Left lung (tissue), 4 donors: ENCODE measurements at regions not wholly inside any gene's neighbourhood (a gene's known extent, or its start where the extent isn't known, plus 50 kb on each side); places are given as distances from the start of the nearest gene placed in this dataset.

Source experiments
- ATAC-seq: fragments of 200-7000 bp; cut with Tn5 transposase; one replicate; pipeline ENCODE4 v1.9.1; 2020; ENCODE audit warnings: moderate library complexity
- DNase-seq, 4 donors: peaks; one replicate each; pipeline ENCODE4 v3.0.0-alpha.2; 2013 to 2020
- H3K27ac ChIP-seq, 2 donors: fragments of 200-600 bp; sonication (generic) in 1 of 2; one replicate each; pipeline versions ENCODE4 v1.5.0 to v1.8.0; 2020 to 2021
- H3K27me3 ChIP-seq, 2 donors: fragments of 200-600 bp; sonication (generic) in 1 of 2; one replicate each; pipeline versions ENCODE4 v1.5.0 to v1.8.0; 2020 to 2021
- H3K36me3 ChIP-seq, 2 donors: fragments of 200-600 bp; sonication (generic) in 1 of 2; one replicate each; pipeline versions ENCODE4 v1.5.0 to v1.8.0; 2020 to 2021
- H3K4me1 ChIP-seq, 2 donors: fragments of 200-600 bp; one replicate each; pipeline ENCODE4 v1.8.0; 2021
- H3K4me3 ChIP-seq, 2 donors: fragments of 200-600 bp; sonication (generic) in 1 of 2; one replicate each; pipeline versions ENCODE4 v1.5.0 to v1.8.0; 2020 to 2021; ENCODE audit warnings: mild to moderate bottlenecking in 1 of 2
- H3K9me3 ChIP-seq, 2 donors: fragments of 200-600 bp; sonication (generic) in 1 of 2; one replicate each; pipeline versions ENCODE4 v1.5.0 to v1.8.0; 2020 to 2021
- intact Hi-C, 2 donors: fragments of 100-400 bp; cut with DNase I; formaldehyde crosslinking; loops; one replicate each; pipeline versions ENCODE4 v1.11.2 to v1.14.2; 2022
- TF ChIP-seq, protein P1 (sequence below), 2 donors: fragments of 200-600 bp; sonication (generic) in 1 of 2; IDR thresholded peaks; one replicate each; pipeline versions ENCODE4 v1.5.0 to v1.8.0; 2021; ENCODE audit warnings: antibody characterized with exemption in 2 of 2
- donor health status: DM: no; HTN: yes; CAD: no.
- donor health status: DM: no; HTN: no; CAD: no.

DNA sequence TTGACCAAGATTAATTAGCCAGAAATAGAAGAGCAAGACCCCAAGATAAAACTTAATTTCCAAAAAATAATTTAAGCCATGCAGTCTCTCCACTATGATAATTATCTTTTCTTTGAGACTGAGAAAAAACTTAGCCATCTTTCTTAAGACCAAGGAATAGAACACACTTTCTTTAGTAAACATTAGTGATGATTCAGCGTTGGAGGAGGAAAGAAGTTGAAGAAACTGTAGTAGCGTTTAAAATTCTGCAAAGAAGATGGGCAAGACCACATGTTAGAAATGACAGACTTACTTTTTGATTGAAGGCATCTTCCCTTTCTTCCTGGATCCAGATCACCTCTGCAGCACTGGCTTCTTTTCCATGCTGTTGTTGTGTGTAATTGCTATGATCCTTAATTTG lies 124.8 kb upstream of the RASSF8 start:
- TF ChIP-seq, protein P1, sequence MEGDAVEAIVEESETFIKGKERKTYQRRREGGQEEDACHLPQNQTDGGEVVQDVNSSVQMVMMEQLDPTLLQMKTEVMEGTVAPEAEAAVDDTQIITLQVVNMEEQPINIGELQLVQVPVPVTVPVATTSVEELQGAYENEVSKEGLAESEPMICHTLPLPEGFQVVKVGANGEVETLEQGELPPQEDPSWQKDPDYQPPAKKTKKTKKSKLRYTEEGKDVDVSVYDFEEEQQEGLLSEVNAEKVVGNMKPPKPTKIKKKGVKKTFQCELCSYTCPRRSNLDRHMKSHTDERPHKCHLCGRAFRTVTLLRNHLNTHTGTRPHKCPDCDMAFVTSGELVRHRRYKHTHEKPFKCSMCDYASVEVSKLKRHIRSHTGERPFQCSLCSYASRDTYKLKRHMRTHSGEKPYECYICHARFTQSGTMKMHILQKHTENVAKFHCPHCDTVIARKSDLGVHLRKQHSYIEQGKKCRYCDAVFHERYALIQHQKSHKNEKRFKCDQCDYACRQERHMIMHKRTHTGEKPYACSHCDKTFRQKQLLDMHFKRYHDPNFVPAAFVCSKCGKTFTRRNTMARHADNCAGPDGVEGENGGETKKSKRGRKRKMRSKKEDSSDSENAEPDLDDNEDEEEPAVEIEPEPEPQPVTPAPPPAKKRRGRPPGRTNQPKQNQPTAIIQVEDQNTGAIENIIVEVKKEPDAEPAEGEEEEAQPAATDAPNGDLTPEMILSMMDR (IDR thresholded peaks at IDR 0.05), result no peak
- H3K27ac ChIP-seq, result no peak overlapping the region
- H3K9me3 ChIP-seq, result peaks cover 0 to 3% of the 10 kb centered on the region in 2 donors
- H3K4me1 ChIP-seq, result no peaks in the 10 kb centered on the region
- no peaks in the 10 kb centered on the region for H3K36me3 ChIP-seq
- no peak overlapping the region for H3K4me3 ChIP-seq
- ATAC-seq (no peak), DNase-seq (no peak)
- intact Hi-C loops, result no loop called here
- no peaks in the 10 kb centered on the region for H3K27me3 ChIP-seq

DNA sequence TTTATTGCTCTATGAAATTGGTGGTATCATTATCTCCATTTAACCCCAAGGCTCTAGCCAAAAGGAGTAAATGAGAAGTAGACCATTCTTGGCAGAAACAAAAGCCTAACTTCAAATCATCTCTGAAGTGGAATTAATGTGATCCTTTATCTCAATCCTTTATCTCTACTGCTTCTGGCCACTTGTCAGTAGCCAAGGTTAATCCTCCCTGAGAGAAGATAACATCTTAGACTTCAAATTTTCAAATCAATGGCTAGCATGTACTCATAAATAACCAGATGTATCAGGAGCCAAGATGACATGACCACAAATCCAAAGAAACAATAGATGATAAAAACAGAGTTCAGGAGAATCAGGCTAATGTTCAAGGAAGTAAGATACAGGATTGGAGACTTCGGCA lies 123.1 kb upstream of the RASSF8 start:
- Histone ChIP-seq H3K4me1 (no peaks in the 10 kb centered on the region), H3K36me3 (no peaks in the 10 kb centered on the region), H3K9me3 (peaks cover 0 to 3% of the 10 kb centered on the region in 2 donors), H3K27me3 (no peaks in the 10 kb centered on the region), H3K4me3 (no peak overlapping the region), H3K27ac (no peak overlapping the region)
- TF ChIP-seq, protein P1 (IDR thresholded peaks at IDR 0.05), result no peak
- intact Hi-C loops, result no loop called here
- ATAC-seq, result no peak
- no peak for DNase-seq

GRCh38 chr12:25838007-25838406 lies 120.5 kb upstream of the RASSF8 start:
- Histone ChIP-seq H3K9me3 (peaks cover 0 to 3% of the 10 kb centered on the region in 2 donors), H3K36me3 (no peaks in the 10 kb centered on the region), H3K4me1 (no peaks in the 10 kb centered on the region), H3K4me3 (no peak overlapping the region), H3K27ac (no peak overlapping the region), H3K27me3 (no peaks in the 10 kb centered on the region)
- TF ChIP-seq, protein P1 (IDR thresholded peaks at IDR 0.05), result no peak
- ATAC-seq (no peak), DNase-seq (no peak)
- intact Hi-C loops, result no loop called here

- TF ChIP-seq, protein P1 (IDR thresholded peaks at IDR 0.05), result no peak
- ATAC-seq, result no peak
- H3K4me3 ChIP-seq, result no peak overlapping the region
- intact Hi-C loops, result no loop called here
- no peaks in the 10 kb centered on the region for H3K4me1 ChIP-seq
- H3K27me3 ChIP-seq, result no peaks in the 10 kb centered on the region
- H3K9me3 ChIP-seq, result peaks cover 0 to 3% of the 10 kb centered on the region in 2 donors
- H3K27ac ChIP-seq, result no peak overlapping the region
- H3K36me3 ChIP-seq, result no peaks in the 10 kb centered on the region
- DNase-seq, result no peak
Observed at GRCh38 chr12:25839470-25839869, 119.0 kb upstream of the RASSF8 start.

DNA sequence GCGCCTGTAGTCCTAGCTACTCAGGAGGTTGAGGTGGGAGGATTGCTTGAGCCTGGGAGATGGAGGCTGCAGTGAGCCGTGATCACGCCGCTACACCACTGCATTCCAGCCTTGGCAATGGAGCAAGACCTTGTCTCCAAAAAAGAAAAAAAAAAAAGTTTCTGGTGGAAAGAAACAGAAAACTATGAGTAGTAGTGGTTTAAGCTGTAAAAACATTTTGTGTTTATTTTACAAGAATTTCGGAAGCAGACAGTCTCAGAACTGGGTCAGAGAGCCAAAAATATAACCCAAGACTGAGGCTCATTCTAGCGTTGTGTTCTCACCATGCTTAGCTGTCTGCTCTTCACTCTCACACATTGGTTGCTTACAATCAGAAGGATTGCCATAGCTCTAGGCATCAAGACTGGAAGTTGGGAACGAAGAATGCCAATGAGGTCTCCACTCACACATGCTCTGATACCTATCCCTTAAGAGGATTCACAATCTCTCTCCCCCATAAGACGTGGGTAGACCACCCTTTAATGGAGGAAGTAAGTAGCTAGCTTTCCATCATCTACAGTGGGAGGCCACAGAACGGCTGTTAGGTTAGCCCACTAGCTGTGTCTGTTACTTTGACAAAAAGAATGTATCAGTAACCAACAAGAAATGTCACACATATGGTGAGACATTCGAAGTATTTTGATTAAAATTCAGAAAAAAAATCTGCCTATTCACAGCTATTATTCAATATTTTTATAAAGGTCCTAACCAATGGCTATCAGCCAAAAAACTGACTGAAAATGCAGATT lies 117.6 kb upstream of the RASSF8 start:
- H3K9me3 ChIP-seq, result peaks cover 0 to 3% of the 10 kb centered on the region in 2 donors
- H3K4me1 ChIP-seq, result no peaks in the 10 kb centered on the region
- no peak overlapping the region for H3K4me3 ChIP-seq
- TF ChIP-seq, protein P1 (IDR thresholded peaks at IDR 0.05), result no peak
- H3K27ac ChIP-seq, result no peak overlapping the region
- ATAC-seq (no peak), DNase-seq (no peak)
- intact Hi-C loops, result no loop called here
- H3K36me3 ChIP-seq, result no peaks in the 10 kb centered on the region
- no peaks in the 10 kb centered on the region for H3K27me3 ChIP-seq
